Endothelial cell of umbilical vein (primary cell): ENCODE measurements at regions not wholly inside any gene's neighbourhood (a gene's known extent, or its start where the extent isn't known, plus 50 kb on each side); places are given as distances from the start of the nearest gene placed in this dataset.

Experiments
- EZH2 ChIP-seq: IDR thresholded peaks from 2 replicates; pipeline ENCODE4 v1.6.1; 2012; ENCODE audit warnings: borderline replicate concordance, low read depth, mild to moderate bottlenecking, moderate library complexity, low read length, inconsistent platforms; ENCODE audit not compliant: severe bottlenecking
- POLR2A ChIP-seq: IDR thresholded peaks from 2 replicates; pipeline ENCODE4 v1.6.1; 2012; ENCODE audit warnings: low read depth, mild to moderate bottlenecking, control low read depth, low read length
- TF ChIP-seq, protein P1 (sequence below), 2 donors: IDR thresholded peaks; 1 replicate in 1 of 2; 2 replicates in 1 of 2; pipeline ENCODE4 v1.5.1; 2011; ENCODE audit warnings: low read length in 2 of 2, mild to moderate bottlenecking in 2 of 2, moderate library complexity in 2 of 2, control low read depth in 1 of 2, inconsistent platforms in 1 of 2, low read depth in 1 of 2; ENCODE audit not compliant: insufficient read depth in 1 of 2; ENCODE audit errors: extremely low read depth in 1 of 2
- TF ChIP-seq, protein P2 (sequence below): IDR thresholded peaks from 2 replicates; pipeline ENCODE4 v1.6.1; 2011; ENCODE audit not compliant: insufficient read depth, insufficient read length

DNA sequence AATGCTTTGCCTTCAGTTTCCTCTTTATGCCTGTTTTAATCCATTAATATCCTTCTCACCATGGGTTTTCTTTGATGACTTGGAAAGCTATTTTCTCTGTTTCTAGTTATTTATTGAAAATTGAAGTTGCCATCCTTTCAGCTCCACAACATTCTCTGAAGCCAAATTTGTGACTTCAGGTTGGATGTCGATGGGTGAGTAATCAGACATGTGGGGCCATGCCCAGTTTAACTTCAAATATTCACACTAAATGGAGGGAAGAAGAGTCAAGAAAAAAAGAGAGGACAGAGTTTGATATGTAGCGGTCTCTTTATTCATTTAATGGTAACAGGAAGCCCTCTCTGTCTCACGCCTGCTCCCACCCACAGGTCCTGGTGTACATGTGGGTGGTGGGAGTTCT is 89.1 kb upstream of the RIPOR2 start:
- TF ChIP-seq, protein P1, sequence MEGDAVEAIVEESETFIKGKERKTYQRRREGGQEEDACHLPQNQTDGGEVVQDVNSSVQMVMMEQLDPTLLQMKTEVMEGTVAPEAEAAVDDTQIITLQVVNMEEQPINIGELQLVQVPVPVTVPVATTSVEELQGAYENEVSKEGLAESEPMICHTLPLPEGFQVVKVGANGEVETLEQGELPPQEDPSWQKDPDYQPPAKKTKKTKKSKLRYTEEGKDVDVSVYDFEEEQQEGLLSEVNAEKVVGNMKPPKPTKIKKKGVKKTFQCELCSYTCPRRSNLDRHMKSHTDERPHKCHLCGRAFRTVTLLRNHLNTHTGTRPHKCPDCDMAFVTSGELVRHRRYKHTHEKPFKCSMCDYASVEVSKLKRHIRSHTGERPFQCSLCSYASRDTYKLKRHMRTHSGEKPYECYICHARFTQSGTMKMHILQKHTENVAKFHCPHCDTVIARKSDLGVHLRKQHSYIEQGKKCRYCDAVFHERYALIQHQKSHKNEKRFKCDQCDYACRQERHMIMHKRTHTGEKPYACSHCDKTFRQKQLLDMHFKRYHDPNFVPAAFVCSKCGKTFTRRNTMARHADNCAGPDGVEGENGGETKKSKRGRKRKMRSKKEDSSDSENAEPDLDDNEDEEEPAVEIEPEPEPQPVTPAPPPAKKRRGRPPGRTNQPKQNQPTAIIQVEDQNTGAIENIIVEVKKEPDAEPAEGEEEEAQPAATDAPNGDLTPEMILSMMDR (IDR thresholded peaks at IDR 0.05; ENCODE audit: extremely low read depth in 1 of 2, insufficient read depth in 1 of 2, low read depth in 1 of 2, low read length in 2 of 2), result no peak
- TF ChIP-seq POLR2A (no peak), EZH2 (no peak)
- TF ChIP-seq, protein P2, sequence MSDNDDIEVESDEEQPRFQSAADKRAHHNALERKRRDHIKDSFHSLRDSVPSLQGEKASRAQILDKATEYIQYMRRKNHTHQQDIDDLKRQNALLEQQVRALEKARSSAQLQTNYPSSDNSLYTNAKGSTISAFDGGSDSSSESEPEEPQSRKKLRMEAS, result no peak
